NCI-H2029 (cell line): ENCODE measurements at regions not wholly inside any gene's neighbourhood (a gene's known extent, or its start where the extent isn't known, plus 50 kb on each side); places are given as distances from the start of the nearest gene placed in this dataset.
"Not testable (repeated sequence)": the region's sequence is repeated elsewhere in the genome, so short reads cannot be mapped to it uniquely, and the experiment has no call there.

Experiments used
- DNase-seq: peaks from one replicate; lab custom pipeline; 2025; lab: John Stamatoyannopoulos, UW

GRCh38 chr2:167582619-167583018, 664.8 kb downstream of the STK39 start:
- no peak for DNase-seq

DNA sequence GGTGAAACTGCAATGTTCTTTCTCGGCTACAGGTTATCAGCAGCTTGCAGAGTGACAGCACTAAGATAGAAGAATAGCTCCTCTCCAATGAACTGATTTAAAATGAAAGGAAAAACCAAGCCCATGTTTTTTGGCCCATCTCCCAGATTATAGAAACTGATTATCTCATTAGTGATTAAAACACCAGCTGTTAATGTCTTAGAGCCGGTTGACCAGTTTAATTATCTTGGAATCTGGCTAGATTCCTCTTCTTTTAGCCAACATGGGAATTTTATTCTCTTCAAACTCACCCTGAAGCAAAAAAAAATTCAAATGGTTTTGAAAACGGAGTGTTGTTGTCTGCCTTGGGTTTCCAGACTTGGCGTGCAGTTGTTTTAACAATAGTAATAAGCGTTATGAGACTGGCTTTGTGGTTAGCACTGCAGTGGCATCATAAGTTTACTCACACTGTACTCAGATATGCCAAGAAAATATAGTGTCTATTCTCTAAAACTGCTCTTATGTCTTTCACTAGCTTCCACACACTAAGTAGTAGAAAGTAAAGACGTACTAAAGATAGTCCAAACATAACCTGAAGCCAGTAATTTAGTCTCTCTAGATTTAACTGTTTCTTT, 665.3 kb downstream of the STK39 start:
- no peak for DNase-seq

DNA sequence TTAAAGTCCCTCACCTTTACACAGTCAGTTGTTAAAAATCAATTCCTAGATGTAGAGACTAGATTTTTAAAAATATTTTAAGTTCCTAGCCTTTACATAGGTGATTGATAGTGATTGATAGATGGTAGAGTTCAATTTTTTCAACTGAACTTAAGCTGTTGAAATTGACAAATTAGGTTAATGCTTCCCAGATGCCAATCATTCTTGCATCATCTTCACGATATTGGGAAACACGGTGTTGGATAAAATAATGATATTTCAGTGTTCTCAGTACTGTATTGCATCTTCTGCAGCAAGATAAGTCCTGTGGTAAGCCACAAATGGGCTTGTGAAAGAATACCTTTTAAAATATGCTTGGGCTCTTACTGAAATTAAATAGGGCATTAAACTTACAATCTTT, 667.6 kb downstream of the STK39 start:
- no peak for DNase-seq

DNA sequence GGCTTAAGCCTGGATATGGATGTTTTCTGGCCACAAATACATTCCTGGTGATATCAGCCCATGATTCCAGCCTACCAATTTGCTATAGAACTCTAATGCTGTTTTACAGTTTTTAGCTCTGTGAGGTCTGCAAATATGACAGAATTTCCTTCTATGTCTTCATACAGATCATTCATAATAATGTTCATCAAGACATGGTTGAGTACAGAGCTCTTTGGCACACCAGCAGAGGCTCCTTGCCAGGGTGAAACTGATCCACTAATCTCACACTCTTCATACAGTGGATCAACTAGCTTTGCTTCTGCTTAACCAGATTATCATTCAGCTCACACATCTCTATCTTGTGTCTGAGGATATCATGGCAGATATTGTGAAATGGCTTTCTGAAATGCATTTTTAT, 672.1 kb downstream of the STK39 start:
- DNase-seq, result no peak

DNA sequence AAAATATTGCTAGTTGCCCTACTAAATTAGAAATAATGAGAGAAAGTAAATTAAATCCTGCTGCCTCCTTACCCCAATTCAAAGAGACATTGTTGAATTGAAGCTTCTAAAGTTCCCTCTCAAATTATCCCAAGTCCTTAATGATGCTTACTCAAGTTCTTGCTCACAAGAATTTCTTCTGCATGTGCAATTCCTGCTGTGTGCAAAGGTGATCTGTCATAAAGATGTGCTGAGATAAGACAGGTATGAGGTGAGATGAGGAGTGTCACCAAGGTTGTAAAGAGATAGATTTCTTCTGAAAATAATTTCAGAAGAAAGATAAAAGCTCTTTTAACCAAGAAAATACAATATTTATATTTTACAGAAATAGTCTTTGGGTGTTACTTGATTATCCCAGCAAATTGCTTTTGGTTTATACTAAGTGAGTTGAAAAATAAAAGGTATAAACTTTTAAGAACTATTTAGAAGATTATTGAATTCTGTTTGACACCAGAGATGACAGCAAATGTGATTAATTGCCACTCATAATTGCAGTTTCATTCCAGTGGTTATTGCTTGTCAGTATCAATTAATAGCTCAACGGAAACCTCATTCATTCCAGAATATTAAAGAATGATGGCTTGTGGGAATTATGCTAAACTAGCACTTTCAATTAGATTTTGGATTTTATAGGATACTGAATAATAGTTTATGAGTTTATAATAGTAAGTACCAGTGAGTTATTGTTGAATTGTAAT, 674.3 kb downstream of the STK39 start:
- no peak for DNase-seq

DNA sequence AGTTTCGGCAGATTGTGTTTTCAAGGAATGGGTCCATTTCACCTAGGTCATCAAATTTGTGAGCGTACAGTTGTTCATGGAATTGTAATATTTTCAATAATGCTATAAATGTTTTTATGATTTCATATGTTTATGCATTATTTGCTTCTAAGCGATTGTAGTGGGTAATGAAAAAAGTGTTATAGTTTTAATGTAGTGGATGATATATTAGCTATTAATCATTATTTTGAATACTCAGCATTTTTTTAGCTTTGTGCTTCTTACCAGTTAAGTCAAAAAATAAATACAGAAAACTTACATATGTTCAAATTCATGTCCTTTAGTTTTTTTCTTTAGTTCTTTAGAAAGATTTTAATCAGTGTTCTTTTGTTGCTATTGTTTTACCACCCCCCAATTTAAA, 677.0 kb downstream of the STK39 start:
- no peak for DNase-seq

DNA sequence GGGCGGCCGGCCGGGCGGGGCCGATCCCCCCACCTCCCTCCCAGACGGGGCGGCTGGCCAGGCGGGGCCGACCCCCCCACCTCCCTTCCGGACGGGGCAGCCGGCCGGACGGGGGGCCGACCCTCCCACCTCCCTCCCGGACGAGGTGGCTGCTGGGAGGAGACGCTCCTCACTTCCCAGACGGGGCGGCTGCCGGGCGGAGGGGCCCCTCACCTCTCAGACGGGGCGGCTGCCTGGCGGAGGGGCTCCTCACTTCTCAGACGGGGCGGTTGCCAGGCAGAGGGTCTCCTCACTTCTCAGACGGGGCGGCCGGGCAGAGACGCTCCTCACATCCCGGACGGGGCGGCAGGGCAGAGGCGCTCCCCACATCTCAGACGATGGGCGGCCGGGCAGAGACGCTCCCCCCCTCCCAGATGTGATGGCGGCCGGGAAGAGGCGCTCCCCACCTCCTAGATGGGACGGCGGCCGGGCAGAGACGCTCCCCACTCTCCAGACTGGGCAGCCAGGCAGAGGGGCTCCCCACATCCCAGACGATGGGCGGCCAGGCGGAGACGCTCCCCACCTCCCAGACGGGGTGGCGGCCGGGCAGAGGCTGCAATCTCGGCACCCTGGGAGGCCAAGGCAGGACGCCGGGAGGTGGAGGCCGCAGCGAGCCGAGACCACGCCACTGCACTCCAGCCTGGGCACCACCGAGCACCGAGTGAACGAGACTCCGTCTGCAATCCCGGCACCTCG, 675.8 kb downstream of the XIRP2 start:
- not testable (repeated sequence) for DNase-seq

DNA sequence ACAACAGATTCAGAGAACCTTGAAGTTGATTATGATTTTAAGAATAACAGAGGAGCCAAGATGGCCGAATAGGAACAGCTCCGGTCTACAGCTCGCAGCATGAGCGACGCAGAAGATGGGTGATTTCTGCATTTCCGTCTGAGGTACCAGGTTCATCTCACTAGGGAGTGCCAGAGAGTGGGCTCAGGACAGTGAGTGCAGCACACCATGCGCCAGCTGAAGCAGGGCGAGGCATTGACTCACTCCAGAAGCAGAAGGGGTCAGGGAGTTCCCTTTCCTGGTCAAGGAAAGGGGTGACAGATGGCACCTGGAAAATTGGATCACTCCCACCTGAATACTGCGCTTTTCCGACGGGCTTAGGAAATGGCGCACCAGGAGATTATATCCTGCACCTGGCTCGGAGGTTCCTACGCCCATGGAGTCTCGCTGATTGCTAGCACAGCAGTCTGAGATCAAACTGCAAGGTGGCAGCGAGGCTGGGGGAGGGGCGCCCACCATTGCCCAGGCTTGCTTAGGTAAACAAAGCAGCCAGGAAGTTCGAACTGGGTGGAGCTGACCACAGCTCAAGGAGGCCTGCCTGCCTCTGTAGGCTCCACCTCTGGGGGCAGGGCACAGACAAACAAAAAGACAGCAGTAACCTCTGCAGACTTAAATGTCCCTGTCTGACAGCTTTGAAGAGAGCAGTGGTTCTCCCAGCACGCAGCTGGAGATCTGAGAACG, 670.2 kb downstream of the XIRP2 start:
- DNase-seq, result not testable (repeated sequence)

DNA sequence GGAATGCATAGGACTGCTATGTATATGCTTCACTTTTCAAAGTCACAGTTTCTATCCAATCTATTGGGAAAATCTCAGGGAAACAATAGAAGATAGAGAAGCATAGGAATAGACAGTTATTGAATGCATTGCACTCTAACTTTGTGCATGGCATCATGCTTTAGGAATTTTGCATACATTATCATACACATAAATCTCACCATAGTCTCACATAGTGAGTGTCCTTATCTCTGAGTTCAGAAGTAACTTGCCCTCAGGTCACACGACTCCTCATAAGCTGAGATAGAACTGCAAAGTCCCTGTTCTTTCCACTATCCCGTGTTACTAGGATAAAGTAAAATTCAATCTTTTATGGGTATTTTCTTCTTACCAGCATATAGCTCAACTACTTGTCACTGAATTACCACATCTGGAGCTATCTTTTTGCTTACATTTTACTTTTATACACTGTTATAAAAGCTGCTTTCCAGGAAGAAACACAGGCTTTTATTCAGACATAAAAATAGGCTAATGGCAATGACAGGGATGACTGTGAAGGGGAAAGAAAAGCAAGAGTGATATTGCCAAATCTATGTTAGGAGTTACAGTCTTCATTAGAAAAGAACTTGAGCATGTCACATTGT, 666.9 kb downstream of the XIRP2 start:
- no peak for DNase-seq

- DNase-seq, result no peak
These were observed 665.4 kb downstream of the XIRP2 start for GRCh38 chr2:167553635-167554034.

DNA sequence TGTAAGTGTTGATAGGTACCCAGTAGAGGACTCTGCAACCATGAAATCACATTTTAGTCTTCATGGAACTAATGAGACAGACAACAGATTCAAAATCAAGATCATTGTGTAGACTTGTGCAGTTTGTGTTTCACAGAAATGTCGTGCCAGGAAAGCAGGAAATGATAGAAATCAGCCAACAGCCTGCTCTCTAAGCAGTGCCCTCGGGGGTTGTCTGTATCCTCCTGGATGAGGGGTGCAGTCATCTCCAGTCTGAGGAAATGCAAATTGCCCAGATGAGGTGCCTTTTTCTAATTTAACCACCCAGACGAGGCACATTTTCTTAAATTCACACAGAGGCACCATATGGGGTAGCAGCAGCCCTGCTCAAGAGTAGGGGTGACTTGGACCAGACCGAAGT, 663.1 kb downstream of the XIRP2 start:
- DNase-seq, result no peak

DNA sequence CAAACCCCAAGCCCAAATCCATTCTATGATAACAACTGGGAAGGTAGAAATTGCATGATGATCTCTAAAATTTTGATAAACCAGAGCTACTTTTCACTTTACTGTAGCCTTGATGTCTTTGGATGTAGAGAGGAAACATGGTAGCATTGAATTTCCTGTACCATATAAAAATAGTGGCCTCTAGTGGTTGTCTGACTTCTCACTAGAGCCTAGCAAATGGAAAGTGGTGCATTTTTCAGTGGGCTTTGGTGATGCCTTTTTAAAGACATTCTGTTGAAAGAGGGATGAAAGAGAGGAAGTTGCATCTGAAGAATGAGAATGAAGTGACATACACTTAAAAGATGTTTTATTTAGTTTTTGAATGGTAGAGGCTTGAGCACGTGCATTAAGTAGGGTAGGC, 662.2 kb downstream of the XIRP2 start:
- DNase-seq, result peak; percentile 16

DNA sequence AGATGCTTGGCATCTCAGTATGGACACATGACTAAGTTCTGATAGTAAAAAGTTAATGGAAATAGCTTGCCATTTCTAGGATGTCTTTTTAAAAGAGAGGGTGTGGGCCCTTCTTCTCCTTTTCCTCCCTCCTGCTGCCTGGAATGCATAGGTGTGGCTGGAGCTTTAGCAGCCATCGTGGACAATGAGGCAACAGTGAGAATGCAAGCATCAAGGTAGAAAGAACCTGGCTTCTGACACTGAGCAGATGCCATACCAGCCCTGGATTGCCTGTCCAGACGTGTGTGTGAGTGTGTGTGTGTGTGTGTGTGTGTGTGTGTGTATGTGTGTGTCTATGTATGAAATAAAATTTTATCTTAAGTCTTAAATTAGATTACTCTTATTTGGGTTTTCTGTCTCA, 660.1 kb downstream of the XIRP2 start:
- no peak for DNase-seq

DNA sequence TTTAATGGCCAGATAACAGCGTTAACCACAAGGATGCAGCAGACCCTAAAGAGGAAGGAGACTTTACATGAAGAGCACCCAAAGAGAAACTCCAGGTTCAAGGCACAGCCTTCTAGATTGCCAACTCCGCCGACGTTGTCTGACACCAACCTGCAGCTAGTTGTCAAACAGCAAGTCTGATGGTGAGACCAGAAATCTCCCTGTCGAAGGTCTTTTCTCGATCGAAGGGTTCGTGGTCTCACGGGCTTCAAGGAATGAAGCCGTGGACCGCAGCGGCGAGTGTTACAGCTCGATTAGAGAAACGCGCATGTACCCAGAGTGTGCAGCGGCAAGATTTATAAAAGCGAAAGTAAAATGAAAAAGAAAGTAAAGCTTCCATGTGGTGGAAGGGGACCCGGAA, 656.3 kb downstream of the XIRP2 start:
- no peak for DNase-seq

DNA sequence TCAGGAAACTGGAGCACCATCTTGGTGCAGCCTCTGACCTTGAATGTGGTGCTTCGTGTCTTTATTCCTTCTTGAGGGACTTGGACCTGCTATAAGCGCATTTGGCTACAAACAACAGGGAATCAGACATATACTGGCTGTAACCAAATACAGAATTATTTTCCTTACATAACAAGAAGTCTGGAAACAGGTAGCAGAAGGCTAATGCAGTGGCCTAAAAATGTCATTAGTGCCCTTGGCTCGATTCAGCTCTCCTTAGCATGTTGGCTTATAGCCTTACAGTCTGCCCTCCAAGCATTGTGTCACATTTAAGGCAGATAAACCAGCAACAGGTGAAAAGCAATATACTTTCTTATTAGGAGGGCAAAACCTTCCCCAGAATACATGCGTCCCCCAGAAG, 655.4 kb downstream of the XIRP2 start:
- no peak for DNase-seq

GRCh38 chr2:167537743-167538142, 649.5 kb downstream of the XIRP2 start:
- DNase-seq, result no peak

- no peak for DNase-seq
These were observed 646.2 kb downstream of the XIRP2 start for GRCh38 chr2:167534443-167534842.

GRCh38 chr2:167524786-167525185, 636.5 kb downstream of the XIRP2 start:
- DNase-seq, result no peak

- DNase-seq, result no peak
These were observed 621.9 kb downstream of the XIRP2 start for GRCh38 chr2:167510071-167510759.

- DNase-seq, result peak; percentile 80
These were observed 621.3 kb downstream of the XIRP2 start for GRCh38 chr2:167509586-167509985.

DNA sequence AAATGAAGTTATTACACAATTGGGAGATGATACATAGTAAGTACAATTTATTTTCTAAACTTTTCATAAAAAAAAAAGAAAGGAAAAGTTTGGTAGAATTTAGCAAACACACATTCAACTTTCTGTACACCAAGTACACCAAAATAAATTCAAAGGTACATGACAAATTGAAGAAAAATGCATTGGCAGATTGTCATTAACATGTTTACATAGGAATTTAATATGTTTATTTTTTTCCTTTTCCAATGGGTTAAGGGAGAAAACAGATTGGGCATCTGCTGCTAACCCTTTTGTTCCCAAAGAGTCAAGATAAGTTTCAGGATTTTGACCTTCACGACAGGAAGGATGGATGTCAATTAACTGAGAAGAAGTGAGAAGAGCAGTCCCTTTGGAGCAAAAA, 620.4 kb downstream of the XIRP2 start:
- no peak for DNase-seq

DNA sequence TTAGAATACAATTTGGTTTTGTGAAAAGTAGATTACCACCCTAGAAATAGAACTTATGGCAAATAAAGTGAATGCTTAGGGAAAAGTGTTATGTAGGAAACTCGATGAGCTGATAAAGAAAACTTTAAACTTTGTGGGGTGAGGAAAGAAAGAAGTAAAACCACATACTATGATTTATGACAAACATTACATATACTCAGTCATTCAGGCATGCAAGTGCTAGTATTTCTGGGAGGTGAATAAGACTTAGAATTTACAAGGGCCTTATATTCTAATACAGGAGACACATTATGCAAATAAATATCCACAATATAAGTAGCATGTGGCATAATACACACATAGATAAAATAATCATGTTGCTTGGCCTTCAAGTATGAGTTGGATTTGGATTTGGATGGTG, 618.1 kb downstream of the XIRP2 start:
- DNase-seq, result no peak
